ENCODE measurements at regions not wholly inside any gene's neighbourhood (a gene's known extent, or its start where the extent isn't known, plus 50 kb on each side); places are given as distances from the start of the nearest gene placed in this dataset.
"Not testable (repeated sequence)": the region's sequence is repeated elsewhere in the genome, so short reads cannot be mapped to it uniquely, and the experiment has no call there.

DNA sequence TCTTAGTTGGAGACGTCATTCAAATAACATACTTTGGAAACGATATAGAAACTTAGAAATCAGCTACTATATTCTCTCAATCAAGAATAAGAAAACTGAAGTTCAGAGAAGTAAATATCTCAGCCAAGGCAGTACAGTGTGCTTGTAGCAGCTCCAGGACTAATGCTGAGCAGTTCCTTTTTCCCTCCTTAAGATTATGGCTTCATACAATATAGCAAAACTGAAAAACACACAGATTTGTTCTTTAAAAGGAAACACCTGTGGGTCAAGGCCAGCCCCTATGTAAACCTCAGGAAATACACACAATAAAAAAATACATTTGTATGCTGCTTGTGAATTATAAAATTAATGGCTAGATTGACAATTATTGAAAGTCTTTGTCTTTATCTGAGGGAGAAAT is 212.7 kb upstream of the EDNRB start:
- TF ChIP-seq, protein P1, sequence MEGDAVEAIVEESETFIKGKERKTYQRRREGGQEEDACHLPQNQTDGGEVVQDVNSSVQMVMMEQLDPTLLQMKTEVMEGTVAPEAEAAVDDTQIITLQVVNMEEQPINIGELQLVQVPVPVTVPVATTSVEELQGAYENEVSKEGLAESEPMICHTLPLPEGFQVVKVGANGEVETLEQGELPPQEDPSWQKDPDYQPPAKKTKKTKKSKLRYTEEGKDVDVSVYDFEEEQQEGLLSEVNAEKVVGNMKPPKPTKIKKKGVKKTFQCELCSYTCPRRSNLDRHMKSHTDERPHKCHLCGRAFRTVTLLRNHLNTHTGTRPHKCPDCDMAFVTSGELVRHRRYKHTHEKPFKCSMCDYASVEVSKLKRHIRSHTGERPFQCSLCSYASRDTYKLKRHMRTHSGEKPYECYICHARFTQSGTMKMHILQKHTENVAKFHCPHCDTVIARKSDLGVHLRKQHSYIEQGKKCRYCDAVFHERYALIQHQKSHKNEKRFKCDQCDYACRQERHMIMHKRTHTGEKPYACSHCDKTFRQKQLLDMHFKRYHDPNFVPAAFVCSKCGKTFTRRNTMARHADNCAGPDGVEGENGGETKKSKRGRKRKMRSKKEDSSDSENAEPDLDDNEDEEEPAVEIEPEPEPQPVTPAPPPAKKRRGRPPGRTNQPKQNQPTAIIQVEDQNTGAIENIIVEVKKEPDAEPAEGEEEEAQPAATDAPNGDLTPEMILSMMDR (IDR thresholded peaks at IDR 0.05): no peak
- no peaks in the 10 kb centered on the region for H3K36me3 Mint-ChIP-seq (ENCODE audit: low read depth)
- POLR2A ChIA-PET: no interaction called here
- CTCF ChIA-PET: interaction anchor here (0.7 to 3.2 kb wide), 4 partner anchors 10 to 1409 kb away, joined by 4 to 15 read pairs (median 6); no protein-coding TSS in a partner anchor
- H3K4me3 Mint-ChIP-seq: no peak overlapping the region
- H3K4me1 Mint-ChIP-seq: no peaks in the 10 kb centered on the region
- peaks cover 16% of the 10 kb centered on the region for H3K27me3 Mint-ChIP-seq
- ATAC-seq (ENCODE audit: low read depth): no peak
- H3K27ac Mint-ChIP-seq: no peak overlapping the region
- H3K9me3 Mint-ChIP-seq: no peaks in the 10 kb centered on the region
- intact Hi-C loops (cut with micrococcal nuclease): loop anchor here (10.0 kb wide), 1 partner anchor 1263 kb away; no protein-coding TSS in a partner anchor
- DNase-seq: no peak

DNA sequence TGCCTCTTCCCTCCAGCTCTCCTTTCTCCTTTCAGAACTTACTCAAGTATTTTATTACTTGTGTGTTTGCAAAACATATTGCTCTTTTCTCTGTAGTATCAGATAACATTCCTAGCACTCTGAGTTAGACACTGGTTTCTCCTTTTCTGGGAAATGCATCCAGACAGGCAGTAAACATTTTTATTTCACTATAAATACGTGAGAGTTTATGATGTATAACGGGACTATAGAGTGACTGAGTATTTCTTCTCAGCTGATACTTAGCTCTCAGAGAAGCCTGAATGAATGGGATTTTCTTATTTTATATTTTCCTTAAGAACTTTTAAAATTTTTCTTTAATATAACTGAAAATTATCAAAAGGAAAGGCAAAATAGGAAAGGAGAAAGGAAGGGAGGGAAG is 211.2 kb upstream of the EDNRB start:
- ChIA-PET POLR2A (no interaction called here), CTCF (interaction anchor here (3.2 kb wide), 1 partner anchor 8 kb away, joined by 15 read pairs; no protein-coding TSS in a partner anchor)
- Mint-ChIP-seq H3K36me3 (ENCODE audit: low read depth) (no peaks in the 10 kb centered on the region), H3K27ac (no peak overlapping the region), H3K27me3 (peaks cover 18% of the 10 kb centered on the region), H3K4me3 (no peak overlapping the region), H3K9me3 (no peaks in the 10 kb centered on the region), H3K4me1 (no peaks in the 10 kb centered on the region)
- intact Hi-C loops (cut with micrococcal nuclease): loop anchor here (10.0 kb wide), 2 partner anchors 225 to 1265 kb away; no protein-coding TSS in a partner anchor
- ATAC-seq (ENCODE audit: low read depth): no peak
- TF ChIP-seq, protein P1 (IDR thresholded peaks at IDR 0.05): no peak
- DNase-seq: no peak

DNA sequence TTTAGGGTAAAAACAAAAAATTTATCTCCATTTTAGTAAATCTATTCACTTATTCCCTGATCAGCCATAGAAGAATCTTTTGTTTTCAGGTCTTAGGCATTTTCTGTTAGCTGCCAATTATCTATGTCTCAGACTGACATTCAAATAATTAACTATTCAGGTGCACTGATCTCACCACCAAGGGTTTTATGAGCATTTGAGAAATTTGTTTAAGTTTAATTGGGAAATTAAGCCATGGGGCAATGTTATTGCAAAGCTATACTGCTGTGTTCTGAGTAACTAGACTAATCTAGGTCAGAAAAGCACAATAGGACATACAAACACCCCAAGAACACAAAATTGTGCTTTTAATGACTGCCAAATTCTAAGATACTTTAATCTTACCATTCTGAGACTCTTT is 210.7 kb upstream of the EDNRB start:
- CTCF ChIA-PET: interaction anchor here (3.2 kb wide), 1 partner anchor 8 kb away, joined by 15 read pairs; no protein-coding TSS in a partner anchor
- H3K27ac Mint-ChIP-seq: no peak overlapping the region

DNA sequence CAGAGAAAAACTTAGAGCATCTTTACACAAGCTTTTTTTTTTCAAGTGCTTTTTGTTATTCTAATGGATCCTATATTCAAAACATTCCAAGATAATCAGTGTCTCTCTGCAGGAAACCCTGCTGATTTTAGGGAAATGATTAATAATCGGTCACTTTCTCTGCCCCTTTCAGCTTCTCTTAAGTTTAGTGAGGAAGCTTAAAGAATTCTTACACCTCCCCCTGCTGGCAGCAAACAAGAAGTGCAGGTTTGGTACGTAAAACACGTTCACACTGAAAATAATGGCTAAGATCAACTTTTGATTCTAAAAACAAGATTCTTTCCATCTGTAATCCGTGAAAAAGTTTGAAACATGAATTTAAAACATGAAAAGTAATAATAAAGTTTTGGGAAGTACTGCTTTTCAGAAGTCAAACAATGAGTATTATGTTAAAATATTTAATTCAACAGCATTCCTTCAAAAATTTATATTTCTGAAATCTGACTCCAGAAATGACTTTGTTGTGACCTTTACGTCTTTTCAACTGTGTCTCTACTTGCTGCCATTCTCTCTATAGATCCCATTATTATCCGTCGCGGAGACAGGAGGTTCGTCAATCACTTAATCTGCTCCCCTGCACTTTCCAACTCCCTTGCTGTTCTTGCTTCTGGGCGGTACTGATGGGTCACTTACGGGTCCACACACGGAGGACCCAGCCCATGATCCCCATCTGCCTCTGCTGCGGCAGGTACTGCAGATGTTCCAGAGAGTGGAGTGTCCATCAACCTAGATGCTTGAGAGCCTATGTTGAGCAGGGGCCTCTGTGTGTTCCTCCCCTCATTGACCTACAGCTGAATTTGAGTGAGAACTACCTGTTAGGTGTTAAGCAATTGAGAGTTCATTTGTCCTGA is 203.1 kb upstream of the EDNRB start:
- Mint-ChIP-seq H3K27ac (no peak overlapping the region), H3K36me3 (ENCODE audit: low read depth) (no peaks in the 10 kb centered on the region), H3K4me3 (no peak overlapping the region), H3K9me3 (no peaks in the 10 kb centered on the region), H3K4me1 (no peaks in the 10 kb centered on the region), H3K27me3 (peaks cover 16% of the 10 kb centered on the region)
- ATAC-seq (ENCODE audit: low read depth): no peak
- POLR2A ChIA-PET: no interaction called here
- CTCF ChIA-PET: interaction anchor here (0.6 to 3.2 kb wide), 19 partner anchors 9 to 1469 kb away, joined by 3 to 58 read pairs (median 4); partner anchors contain the start of genes EDNRB and SLAIN1
- TF ChIP-seq, protein P1 (IDR thresholded peaks at IDR 0.05): peak; percentile 78
- DNase-seq: no peak
- intact Hi-C loops (cut with micrococcal nuclease): loop anchor here (1.0 to 10.0 kb wide), 4 partner anchors 217 to 629 kb away; no protein-coding TSS in a partner anchor

More for the DNA sequence above, 210.7 kb upstream of the EDNRB start:
- no peak overlapping the region for H3K4me3 Mint-ChIP-seq
- H3K9me3 Mint-ChIP-seq: no peaks in the 10 kb centered on the region
- TF ChIP-seq, protein P1 (IDR thresholded peaks at IDR 0.05): no peak
- H3K27me3 Mint-ChIP-seq: peaks cover 20% of the 10 kb centered on the region
- H3K36me3 Mint-ChIP-seq (ENCODE audit: low read depth): no peaks in the 10 kb centered on the region
- POLR2A ChIA-PET: no interaction called here
- intact Hi-C loops (cut with micrococcal nuclease): loop anchor here (10.0 kb wide), 1 partner anchor 225 kb away; no protein-coding TSS in a partner anchor
- no peaks in the 10 kb centered on the region for H3K4me1 Mint-ChIP-seq
- ATAC-seq (ENCODE audit: low read depth): no peak
- no peak for DNase-seq

DNA sequence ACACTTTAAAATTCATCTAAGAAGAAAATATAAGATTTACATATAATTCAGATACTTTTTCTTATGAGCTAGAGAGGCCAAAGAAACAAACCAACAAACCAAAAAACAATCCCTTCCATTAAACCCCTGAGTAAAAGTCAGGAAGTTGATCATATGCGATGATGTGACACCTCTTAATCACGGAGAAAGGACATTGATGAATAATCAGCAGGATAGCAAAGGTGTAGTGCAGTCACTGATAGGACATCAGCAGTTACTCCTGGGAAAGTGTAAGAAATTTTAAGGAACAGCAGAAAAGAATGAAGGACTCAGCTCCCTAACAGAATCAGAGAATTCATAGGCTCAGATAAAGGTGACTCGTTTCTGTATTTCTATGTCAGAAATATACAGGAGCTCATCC is 202.4 kb upstream of the EDNRB start:
- no peaks in the 10 kb centered on the region for H3K36me3 Mint-ChIP-seq (ENCODE audit: low read depth)
- H3K27ac Mint-ChIP-seq: no peak overlapping the region
- no peak overlapping the region for H3K4me3 Mint-ChIP-seq
- no peak for DNase-seq
- ATAC-seq (ENCODE audit: low read depth): no peak
- intact Hi-C loops (cut with micrococcal nuclease): loop anchor here (1.0 to 10.0 kb wide), 4 partner anchors 216 to 628 kb away; no protein-coding TSS in a partner anchor
- TF ChIP-seq, protein P1 (IDR thresholded peaks at IDR 0.05): no peak
- ChIA-PET POLR2A (no interaction called here), CTCF (interaction anchor here (0.6 to 3.2 kb wide), 18 partner anchors 8 to 1469 kb away, joined by 3 to 58 read pairs (median 4); partner anchors contain the start of genes EDNRB and SLAIN1)
- H3K9me3 Mint-ChIP-seq: no peaks in the 10 kb centered on the region
- peaks cover 12% of the 10 kb centered on the region for H3K27me3 Mint-ChIP-seq
- no peaks in the 10 kb centered on the region for H3K4me1 Mint-ChIP-seq

DNA sequence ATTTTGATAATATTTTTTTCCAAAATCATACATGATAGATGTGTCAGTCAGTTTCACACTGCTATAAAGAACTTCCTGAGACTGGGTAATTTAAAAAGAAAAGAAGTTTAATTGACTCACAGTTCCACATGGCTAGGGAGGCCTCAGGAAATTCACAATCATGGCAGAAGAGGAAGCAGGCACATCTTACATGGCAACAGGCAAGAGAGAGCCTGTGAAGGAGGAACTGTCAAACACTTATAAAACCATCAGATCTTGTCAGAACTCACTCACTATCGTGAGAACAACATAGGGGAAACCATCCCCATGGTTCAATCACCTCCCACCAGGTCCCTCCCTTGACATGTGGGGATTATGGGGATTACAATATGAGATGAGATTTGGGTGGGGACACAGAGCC is 201.5 kb upstream of the EDNRB start:
- intact Hi-C loops (cut with micrococcal nuclease): loop anchor here (2.0 to 10.0 kb wide), 3 partner anchors 215 to 627 kb away; no protein-coding TSS in a partner anchor

DNA sequence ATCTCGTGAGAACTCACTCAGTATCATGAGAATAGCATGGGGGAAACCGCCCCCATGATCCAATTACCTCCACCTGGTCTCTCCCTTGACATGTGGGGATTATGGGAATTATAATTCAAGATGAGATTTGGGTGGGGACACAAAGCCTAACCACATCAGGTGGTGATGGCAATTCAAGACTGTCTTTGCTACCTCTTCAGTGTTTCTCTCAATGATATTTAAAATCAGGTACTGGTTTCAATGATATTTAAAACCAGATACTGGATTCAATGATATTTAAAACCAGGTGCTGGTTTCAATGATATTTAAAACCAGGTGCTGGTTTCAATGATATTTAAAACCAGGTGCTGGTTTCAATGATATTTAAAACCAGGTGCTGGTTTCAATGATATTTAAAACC is 198.4 kb upstream of the EDNRB start:
- peaks cover 13% of the 10 kb centered on the region for H3K27me3 Mint-ChIP-seq
- H3K36me3 Mint-ChIP-seq (ENCODE audit: low read depth); intact Hi-C loops (cut with micrococcal nuclease); H3K4me1 Mint-ChIP-seq; ATAC-seq (ENCODE audit: low read depth); H3K27ac Mint-ChIP-seq; H3K4me3 Mint-ChIP-seq; CTCF ChIA-PET; POLR2A ChIA-PET; DNase-seq: not testable (repeated sequence)
- peaks cover 15% of the 10 kb centered on the region for H3K9me3 Mint-ChIP-seq

More for the DNA sequence above, 201.5 kb upstream of the EDNRB start:
- H3K27me3 Mint-ChIP-seq: peaks cover 15% of the 10 kb centered on the region
- CTCF ChIA-PET: interaction anchor here (1.3 to 3.2 kb wide), 4 partner anchors 150 to 337 kb away, joined by 3 to 58 read pairs (median 6); no protein-coding TSS in a partner anchor
- H3K4me1 Mint-ChIP-seq; DNase-seq; H3K36me3 Mint-ChIP-seq (ENCODE audit: low read depth); ATAC-seq (ENCODE audit: low read depth); H3K27ac Mint-ChIP-seq; POLR2A ChIA-PET; H3K9me3 Mint-ChIP-seq; H3K4me3 Mint-ChIP-seq: not testable (repeated sequence)
